ENCODE measurements at regions not wholly inside any gene's neighbourhood (a gene's known extent, or its start where the extent isn't known, plus 50 kb on each side); places are given as distances from the start of the nearest gene placed in this dataset.

DNA sequence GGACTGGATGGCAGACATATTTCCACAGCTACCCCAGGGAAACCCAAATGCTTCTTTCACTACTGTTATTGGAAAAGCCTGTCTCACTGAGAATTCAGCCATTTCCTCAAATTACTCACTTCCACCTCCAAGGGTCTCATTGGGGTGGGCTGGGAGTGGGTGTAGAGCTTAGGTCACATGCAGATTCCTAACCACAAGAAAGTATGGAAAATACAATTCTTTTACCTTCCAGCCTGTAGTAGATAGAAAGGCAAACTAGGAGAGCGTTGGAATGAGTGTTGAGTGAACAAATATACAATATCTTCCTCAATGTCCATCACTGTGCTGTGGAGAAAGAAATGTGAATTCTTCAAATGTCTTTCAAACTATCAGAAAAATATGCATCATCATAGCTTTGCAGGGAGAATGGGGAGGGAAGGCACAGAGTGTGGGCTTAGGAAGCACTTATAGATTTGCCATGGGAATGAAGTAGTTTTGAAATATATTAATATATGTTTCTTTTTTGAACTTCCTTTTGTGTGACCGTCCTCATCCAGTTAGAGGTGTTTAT is 245.3 kb upstream of the JADE1 start:
- Mint-ChIP-seq H3K4me3 (no peak overlapping the region), H3K27ac (no peak overlapping the region), H3K9me3 (no peaks in the 10 kb centered on the region), H3K4me1 (no peaks in the 10 kb centered on the region), H3K27me3 (peaks cover 10% of the 10 kb centered on the region), H3K36me3 (ENCODE audit: low read depth) (no peaks in the 10 kb centered on the region)
- ATAC-seq (no peak), DNase-seq (no peak)

DNA sequence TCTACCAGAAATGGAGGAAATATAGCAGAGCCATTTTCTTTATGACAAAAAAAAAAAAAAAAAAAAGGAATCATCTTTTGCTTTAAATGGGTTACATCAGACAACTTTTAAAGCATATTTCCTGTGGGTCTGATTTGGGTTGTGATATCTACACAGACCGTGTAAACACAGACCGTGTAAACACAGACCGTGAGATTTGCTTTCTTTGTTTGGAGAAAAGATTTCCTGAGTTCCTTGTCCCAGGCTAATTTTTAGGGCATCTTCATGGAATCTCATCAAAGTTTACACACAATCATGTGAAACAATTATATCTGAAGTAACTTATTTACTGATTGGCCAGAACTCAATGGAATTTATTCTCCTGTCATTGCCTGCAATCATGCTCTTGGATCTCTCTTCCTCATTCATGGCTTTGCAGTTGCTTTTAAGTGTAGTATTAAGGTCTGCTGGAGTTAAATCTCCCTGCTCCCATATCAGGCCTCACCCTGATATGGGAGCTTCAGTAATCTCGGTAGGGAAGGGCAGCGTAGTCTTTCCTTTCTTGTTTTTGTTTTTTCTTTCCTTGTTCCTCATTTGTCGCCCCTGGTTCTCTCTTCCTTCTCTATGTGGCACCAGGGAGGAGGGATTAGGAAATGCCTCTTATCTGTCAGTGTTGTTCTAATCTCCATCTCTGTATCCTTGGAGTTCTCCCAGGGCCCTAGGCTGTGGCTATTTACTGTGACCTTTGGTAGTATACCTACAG is 248.6 kb upstream of the JADE1 start:
- H3K36me3 Mint-ChIP-seq (ENCODE audit: low read depth), result no peaks in the 10 kb centered on the region
- ATAC-seq (no peak), DNase-seq (no peak)
- H3K4me1 Mint-ChIP-seq, result no peaks in the 10 kb centered on the region
- H3K27ac Mint-ChIP-seq, result no peak overlapping the region
- no peak overlapping the region for H3K4me3 Mint-ChIP-seq
- H3K27me3 Mint-ChIP-seq, result peaks cover 3% of the 10 kb centered on the region
- H3K9me3 Mint-ChIP-seq, result no peaks in the 10 kb centered on the region

DNA sequence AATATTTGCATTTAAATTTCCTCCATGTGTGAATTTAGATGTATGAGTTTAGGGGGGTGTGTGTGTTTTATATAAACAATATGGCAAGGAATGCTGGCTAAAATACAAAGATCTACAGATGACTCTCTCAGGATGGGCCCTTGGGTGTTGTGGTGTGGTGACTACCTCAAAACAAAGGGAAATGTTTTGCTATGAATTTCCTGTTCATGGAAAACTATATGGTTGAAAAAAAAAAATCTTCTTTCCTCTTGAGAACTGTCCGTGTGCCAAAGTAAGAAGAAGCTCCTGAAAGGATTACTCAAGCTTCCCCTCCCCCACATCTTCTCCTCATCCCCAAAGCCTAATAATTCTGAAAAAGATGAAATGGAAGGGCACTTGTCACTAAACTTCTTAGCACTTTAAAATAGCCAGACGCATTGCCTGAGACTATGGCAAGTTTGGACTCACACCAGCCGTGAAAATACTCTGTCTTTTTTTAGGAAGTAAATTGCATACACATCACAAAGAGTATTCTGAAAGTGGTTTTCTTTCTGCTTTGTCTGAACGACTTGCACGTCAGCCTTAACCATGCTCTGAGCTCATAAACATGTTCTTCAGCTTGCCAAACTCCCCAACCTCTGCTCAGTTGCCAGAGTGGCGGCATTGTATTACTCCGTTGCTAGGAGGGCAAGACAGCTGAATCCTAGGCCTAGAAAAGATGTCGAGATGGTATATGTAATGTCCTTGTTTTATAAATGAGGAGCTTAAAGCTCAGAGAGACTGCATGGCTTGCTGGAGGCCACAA is 250.4 kb upstream of the JADE1 start:
- DNase-seq (no peak), ATAC-seq (no peak)
- no peak overlapping the region for H3K4me3 Mint-ChIP-seq
- H3K27me3 Mint-ChIP-seq, result peaks cover 5% of the 10 kb centered on the region
- H3K9me3 Mint-ChIP-seq, result no peaks in the 10 kb centered on the region
- peaks cover 1% of the 10 kb centered on the region for H3K4me1 Mint-ChIP-seq
- H3K27ac Mint-ChIP-seq, result no peak overlapping the region
- no peaks in the 10 kb centered on the region for H3K36me3 Mint-ChIP-seq (ENCODE audit: low read depth)

- no peaks in the 10 kb centered on the region for H3K36me3 Mint-ChIP-seq (ENCODE audit: low read depth)
- no peak for ATAC-seq
- no peaks in the 10 kb centered on the region for H3K9me3 Mint-ChIP-seq
- no peak overlapping the region for H3K4me3 Mint-ChIP-seq
- H3K27me3 Mint-ChIP-seq, result peaks cover 21% of the 10 kb centered on the region
- H3K4me1 Mint-ChIP-seq, result peaks cover 17% of the 10 kb centered on the region
- H3K27ac Mint-ChIP-seq, result no peak overlapping the region
- DNase-seq, result no peak
Measured at GRCh38 chr4:128556756-128557155, 252.7 kb upstream of the JADE1 start.

GRCh38 chr4:128553686-128554515 is 255.6 kb upstream of the JADE1 start:
- H3K4me1 Mint-ChIP-seq, result peaks cover 17% of the 10 kb centered on the region
- H3K27ac Mint-ChIP-seq, result peak overlapping the region; percentile 2
- no peaks in the 10 kb centered on the region for H3K9me3 Mint-ChIP-seq
- peak overlapping the region; percentile 83 for H3K4me3 Mint-ChIP-seq
- H3K27me3 Mint-ChIP-seq, result peaks cover 33% of the 10 kb centered on the region
- DNase-seq, result no peak
- no peaks in the 10 kb centered on the region for H3K36me3 Mint-ChIP-seq (ENCODE audit: low read depth)
- ATAC-seq, result no peak

GRCh38 chr4:128552586-128552907 is 257.0 kb upstream of the JADE1 start:
- no peak overlapping the region for H3K27ac Mint-ChIP-seq
- DNase-seq (no peak), ATAC-seq (no peak)
- no peaks in the 10 kb centered on the region for H3K9me3 Mint-ChIP-seq
- peaks cover 33% of the 10 kb centered on the region for H3K27me3 Mint-ChIP-seq
- H3K36me3 Mint-ChIP-seq (ENCODE audit: low read depth), result no peaks in the 10 kb centered on the region
- H3K4me1 Mint-ChIP-seq, result peaks cover 17% of the 10 kb centered on the region
- H3K4me3 Mint-ChIP-seq, result peak overlapping the region; percentile 83

DNA sequence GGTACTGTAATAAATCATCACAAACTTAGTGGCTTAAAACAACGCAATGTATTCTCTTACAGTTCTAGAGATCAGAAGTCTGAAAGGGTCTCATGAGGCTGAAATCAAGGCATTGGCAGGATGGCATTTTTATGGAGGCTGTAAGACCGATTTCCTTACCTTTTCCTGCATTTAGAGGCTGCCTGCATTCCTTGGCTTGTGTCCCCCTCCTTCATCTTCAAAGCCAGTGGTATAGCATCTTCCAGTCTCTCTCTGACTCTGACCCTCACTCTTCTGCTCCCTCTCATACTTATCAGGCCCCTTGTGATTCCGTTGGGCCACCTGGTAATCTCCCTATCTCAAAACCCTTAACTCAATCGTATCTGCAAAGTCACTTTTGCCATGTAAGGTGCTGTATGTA is 258.2 kb upstream of the JADE1 start:
- no peak overlapping the region for H3K4me3 Mint-ChIP-seq
- no peaks in the 10 kb centered on the region for H3K36me3 Mint-ChIP-seq (ENCODE audit: low read depth)
- no peak overlapping the region for H3K27ac Mint-ChIP-seq
- DNase-seq (no peak), ATAC-seq (no peak)
- peaks cover 36% of the 10 kb centered on the region for H3K27me3 Mint-ChIP-seq
- no peaks in the 10 kb centered on the region for H3K9me3 Mint-ChIP-seq
- H3K4me1 Mint-ChIP-seq, result peaks cover 17% of the 10 kb centered on the region

GRCh38 chr4:128550060-128550459 is 259.4 kb upstream of the JADE1 start:
- H3K27ac Mint-ChIP-seq, result no peak overlapping the region
- H3K9me3 Mint-ChIP-seq, result no peaks in the 10 kb centered on the region
- H3K4me3 Mint-ChIP-seq, result no peak overlapping the region
- H3K4me1 Mint-ChIP-seq, result peaks cover 17% of the 10 kb centered on the region
- H3K36me3 Mint-ChIP-seq (ENCODE audit: low read depth), result no peaks in the 10 kb centered on the region
- H3K27me3 Mint-ChIP-seq, result peaks cover 36% of the 10 kb centered on the region
- ATAC-seq, result no peak
- no peak for DNase-seq

- no peak for DNase-seq
- Mint-ChIP-seq H3K36me3 (ENCODE audit: low read depth) (no peaks in the 10 kb centered on the region), H3K27me3 (peaks cover 36% of the 10 kb centered on the region), H3K4me1 (peaks cover 17% of the 10 kb centered on the region), H3K9me3 (no peaks in the 10 kb centered on the region), H3K27ac (no peak overlapping the region), H3K4me3 (no peak overlapping the region)
- ATAC-seq, result no peak
Measured at GRCh38 chr4:128549636-128550035, 259.9 kb upstream of the JADE1 start.

- Mint-ChIP-seq H3K4me3 (no peak overlapping the region), H3K27me3 (peaks cover 31% of the 10 kb centered on the region), H3K36me3 (ENCODE audit: low read depth) (no peaks in the 10 kb centered on the region), H3K27ac (no peak overlapping the region), H3K9me3 (no peaks in the 10 kb centered on the region), H3K4me1 (peaks cover 9% of the 10 kb centered on the region)
- DNase-seq (no peak), ATAC-seq (no peak)
Measured at GRCh38 chr4:128548381-128548780, 260.8 kb upstream of the PGRMC2 start.

GRCh38 chr4:128544272-128544671 is 256.7 kb upstream of the PGRMC2 start:
- Mint-ChIP-seq H3K9me3 (no peaks in the 10 kb centered on the region), H3K36me3 (ENCODE audit: low read depth) (no peaks in the 10 kb centered on the region), H3K27ac (no peak overlapping the region), H3K27me3 (peaks cover 3% of the 10 kb centered on the region), H3K4me1 (no peaks in the 10 kb centered on the region), H3K4me3 (no peak overlapping the region)
- ATAC-seq (no peak), DNase-seq (no peak)

- no peak overlapping the region for H3K4me3 Mint-ChIP-seq
- H3K27ac Mint-ChIP-seq, result no peak overlapping the region
- DNase-seq, result no peak
- no peaks in the 10 kb centered on the region for H3K36me3 Mint-ChIP-seq (ENCODE audit: low read depth)
- H3K9me3 Mint-ChIP-seq, result no peaks in the 10 kb centered on the region
- no peaks in the 10 kb centered on the region for H3K4me1 Mint-ChIP-seq
- no peak for ATAC-seq
- peaks cover 7% of the 10 kb centered on the region for H3K27me3 Mint-ChIP-seq
Measured at GRCh38 chr4:128543696-128544095, 256.1 kb upstream of the PGRMC2 start.

DNA sequence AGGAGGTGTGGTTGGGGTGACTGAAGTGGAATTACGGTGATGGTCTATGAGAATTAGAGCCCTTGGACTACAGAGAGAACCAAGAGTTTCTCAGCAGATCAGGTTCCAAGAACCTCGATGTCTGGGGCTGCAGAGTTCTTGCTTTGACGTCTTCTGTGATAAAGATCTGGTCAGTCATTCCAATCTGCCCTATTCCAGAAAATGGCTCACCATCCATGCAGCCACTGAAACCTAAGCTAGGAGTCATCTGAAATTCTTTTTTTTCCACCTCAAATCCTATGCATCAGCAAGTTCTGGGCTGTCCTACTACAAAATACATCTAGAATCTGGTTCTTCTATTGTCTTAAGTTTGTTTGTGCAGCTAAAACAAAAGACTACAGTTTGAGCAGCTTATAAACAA is 254.4 kb upstream of the PGRMC2 start:
- no peak for DNase-seq
- Mint-ChIP-seq H3K4me1 (no peaks in the 10 kb centered on the region), H3K27ac (no peak overlapping the region), H3K9me3 (no peaks in the 10 kb centered on the region), H3K36me3 (ENCODE audit: low read depth) (no peaks in the 10 kb centered on the region), H3K27me3 (peaks cover 4% of the 10 kb centered on the region), H3K4me3 (no peak overlapping the region)
- ATAC-seq, result no peak

GRCh38 chr4:128540122-128540521 is 252.5 kb upstream of the PGRMC2 start:
- H3K27me3 Mint-ChIP-seq, result peaks cover 6% of the 10 kb centered on the region
- no peak overlapping the region for H3K27ac Mint-ChIP-seq
- no peak overlapping the region for H3K4me3 Mint-ChIP-seq
- no peaks in the 10 kb centered on the region for H3K36me3 Mint-ChIP-seq (ENCODE audit: low read depth)
- ATAC-seq (no peak), DNase-seq (no peak)
- H3K4me1 Mint-ChIP-seq, result no peaks in the 10 kb centered on the region
- H3K9me3 Mint-ChIP-seq, result no peaks in the 10 kb centered on the region

Data from activated naive CD8-positive, alpha-beta T cell treated with anti-CD3 and anti-CD28 coated beads, Interleukin-2, amount 50 U/mL, for 24 hours (primary cell).